Ishikawa (cell line): ENCODE measurements at regions not wholly inside any gene's neighbourhood (a gene's known extent, or its start where the extent isn't known, plus 50 kb on each side); places are given as distances from the start of the nearest gene placed in this dataset.

ENCODE experiments used
- CEBPB ChIP-seq: IDR thresholded peaks from 2 replicates; pipeline ENCODE4 v1.6.1; 2012
- CREB1 ChIP-seq: IDR thresholded peaks from 2 replicates; pipeline ENCODE4 v1.6.1; 2012; ENCODE audit warnings: low read depth
- EP300 ChIP-seq: IDR thresholded peaks from 2 replicates; pipeline ENCODE4 v1.6.1; 2012; ENCODE audit warnings: borderline replicate concordance
- NFIC ChIP-seq: IDR thresholded peaks from 2 replicates; pipeline ENCODE4 v1.6.1; 2012
- RAD21 ChIP-seq: IDR thresholded peaks from 2 replicates; pipeline ENCODE4 v1.6.1; 2012; ENCODE audit warnings: low read depth
- TAF1 ChIP-seq: IDR thresholded peaks from 2 replicates; pipeline ENCODE4 v1.6.1; 2012; ENCODE audit warnings: low read depth, mild to moderate bottlenecking
- TCF12 ChIP-seq: IDR thresholded peaks from 2 replicates; pipeline ENCODE4 v1.6.1; 2012; ENCODE audit warnings: low read depth
- TEAD4 ChIP-seq: IDR thresholded peaks from 2 replicates; pipeline ENCODE4 v1.6.1; 2012
- TF ChIP-seq, protein P1 (sequence below): IDR thresholded peaks from 2 replicates; pipeline ENCODE4 v1.6.1; 2012
- TF ChIP-seq, protein P2 (sequence below): IDR thresholded peaks from 2 replicates; pipeline ENCODE4 v1.6.1; 2012; ENCODE audit warnings: low read depth, mild to moderate bottlenecking
- TF ChIP-seq, protein P3 (sequence below): IDR thresholded peaks from 2 replicates; pipeline ENCODE4 v1.6.1; 2012

DNA sequence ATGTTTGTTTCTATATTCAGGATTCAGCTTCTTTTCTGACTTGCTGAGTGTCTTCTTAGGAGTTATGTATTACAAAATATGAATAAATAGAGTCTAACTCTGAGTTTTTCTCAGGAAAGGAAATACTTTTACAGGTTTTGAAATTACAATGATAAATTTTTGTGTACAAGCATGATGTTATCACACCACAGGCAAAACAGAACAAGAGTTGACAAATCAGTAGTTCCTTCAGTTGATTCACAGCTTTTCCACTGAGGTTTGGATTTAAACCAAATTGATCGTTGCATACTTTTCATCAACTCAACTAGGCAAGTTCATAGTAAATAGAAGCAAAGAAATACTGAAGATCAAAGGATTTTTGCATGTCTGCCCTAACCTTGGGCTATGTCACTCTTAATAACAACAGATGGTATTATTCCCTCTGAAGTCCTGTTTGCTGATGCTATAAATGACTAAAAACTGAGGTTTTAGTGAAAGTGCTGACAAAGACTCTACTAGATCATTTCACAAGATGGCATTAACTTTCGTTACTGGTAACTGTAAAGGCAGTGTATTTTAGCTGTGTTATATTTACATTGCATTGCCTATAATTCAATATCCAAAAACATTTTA is 520.2 kb downstream of the FLRT2 start:
- no peak for TF ChIP-seq TAF1
- TF ChIP-seq, protein P1, sequence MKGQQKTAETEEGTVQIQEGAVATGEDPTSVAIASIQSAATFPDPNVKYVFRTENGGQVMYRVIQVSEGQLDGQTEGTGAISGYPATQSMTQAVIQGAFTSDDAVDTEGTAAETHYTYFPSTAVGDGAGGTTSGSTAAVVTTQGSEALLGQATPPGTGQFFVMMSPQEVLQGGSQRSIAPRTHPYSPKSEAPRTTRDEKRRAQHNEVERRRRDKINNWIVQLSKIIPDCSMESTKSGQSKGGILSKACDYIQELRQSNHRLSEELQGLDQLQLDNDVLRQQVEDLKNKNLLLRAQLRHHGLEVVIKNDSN = no peak
- TF ChIP-seq NFIC = no peak
- TF ChIP-seq TCF12 = no peak
- TF ChIP-seq, protein P2, sequence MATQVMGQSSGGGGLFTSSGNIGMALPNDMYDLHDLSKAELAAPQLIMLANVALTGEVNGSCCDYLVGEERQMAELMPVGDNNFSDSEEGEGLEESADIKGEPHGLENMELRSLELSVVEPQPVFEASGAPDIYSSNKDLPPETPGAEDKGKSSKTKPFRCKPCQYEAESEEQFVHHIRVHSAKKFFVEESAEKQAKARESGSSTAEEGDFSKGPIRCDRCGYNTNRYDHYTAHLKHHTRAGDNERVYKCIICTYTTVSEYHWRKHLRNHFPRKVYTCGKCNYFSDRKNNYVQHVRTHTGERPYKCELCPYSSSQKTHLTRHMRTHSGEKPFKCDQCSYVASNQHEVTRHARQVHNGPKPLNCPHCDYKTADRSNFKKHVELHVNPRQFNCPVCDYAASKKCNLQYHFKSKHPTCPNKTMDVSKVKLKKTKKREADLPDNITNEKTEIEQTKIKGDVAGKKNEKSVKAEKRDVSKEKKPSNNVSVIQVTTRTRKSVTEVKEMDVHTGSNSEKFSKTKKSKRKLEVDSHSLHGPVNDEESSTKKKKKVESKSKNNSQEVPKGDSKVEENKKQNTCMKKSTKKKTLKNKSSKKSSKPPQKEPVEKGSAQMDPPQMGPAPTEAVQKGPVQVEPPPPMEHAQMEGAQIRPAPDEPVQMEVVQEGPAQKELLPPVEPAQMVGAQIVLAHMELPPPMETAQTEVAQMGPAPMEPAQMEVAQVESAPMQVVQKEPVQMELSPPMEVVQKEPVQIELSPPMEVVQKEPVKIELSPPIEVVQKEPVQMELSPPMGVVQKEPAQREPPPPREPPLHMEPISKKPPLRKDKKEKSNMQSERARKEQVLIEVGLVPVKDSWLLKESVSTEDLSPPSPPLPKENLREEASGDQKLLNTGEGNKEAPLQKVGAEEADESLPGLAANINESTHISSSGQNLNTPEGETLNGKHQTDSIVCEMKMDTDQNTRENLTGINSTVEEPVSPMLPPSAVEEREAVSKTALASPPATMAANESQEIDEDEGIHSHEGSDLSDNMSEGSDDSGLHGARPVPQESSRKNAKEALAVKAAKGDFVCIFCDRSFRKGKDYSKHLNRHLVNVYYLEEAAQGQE = no peak
- TF ChIP-seq CEBPB = no peak
- no peak for TF ChIP-seq EP300
- TF ChIP-seq RAD21 = no peak
- TF ChIP-seq TEAD4 = no peak
- TF ChIP-seq, protein P3, sequence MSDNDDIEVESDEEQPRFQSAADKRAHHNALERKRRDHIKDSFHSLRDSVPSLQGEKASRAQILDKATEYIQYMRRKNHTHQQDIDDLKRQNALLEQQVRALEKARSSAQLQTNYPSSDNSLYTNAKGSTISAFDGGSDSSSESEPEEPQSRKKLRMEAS = no peak
- TF ChIP-seq CREB1 = no peak
